ENCODE measurements at regions not wholly inside any gene's neighbourhood (a gene's known extent, or its start where the extent isn't known, plus 50 kb on each side); places are given as distances from the start of the nearest gene placed in this dataset.
"Not testable (repeated sequence)": the region's sequence is repeated elsewhere in the genome, so short reads cannot be mapped to it uniquely, and the experiment has no call there.

DNA sequence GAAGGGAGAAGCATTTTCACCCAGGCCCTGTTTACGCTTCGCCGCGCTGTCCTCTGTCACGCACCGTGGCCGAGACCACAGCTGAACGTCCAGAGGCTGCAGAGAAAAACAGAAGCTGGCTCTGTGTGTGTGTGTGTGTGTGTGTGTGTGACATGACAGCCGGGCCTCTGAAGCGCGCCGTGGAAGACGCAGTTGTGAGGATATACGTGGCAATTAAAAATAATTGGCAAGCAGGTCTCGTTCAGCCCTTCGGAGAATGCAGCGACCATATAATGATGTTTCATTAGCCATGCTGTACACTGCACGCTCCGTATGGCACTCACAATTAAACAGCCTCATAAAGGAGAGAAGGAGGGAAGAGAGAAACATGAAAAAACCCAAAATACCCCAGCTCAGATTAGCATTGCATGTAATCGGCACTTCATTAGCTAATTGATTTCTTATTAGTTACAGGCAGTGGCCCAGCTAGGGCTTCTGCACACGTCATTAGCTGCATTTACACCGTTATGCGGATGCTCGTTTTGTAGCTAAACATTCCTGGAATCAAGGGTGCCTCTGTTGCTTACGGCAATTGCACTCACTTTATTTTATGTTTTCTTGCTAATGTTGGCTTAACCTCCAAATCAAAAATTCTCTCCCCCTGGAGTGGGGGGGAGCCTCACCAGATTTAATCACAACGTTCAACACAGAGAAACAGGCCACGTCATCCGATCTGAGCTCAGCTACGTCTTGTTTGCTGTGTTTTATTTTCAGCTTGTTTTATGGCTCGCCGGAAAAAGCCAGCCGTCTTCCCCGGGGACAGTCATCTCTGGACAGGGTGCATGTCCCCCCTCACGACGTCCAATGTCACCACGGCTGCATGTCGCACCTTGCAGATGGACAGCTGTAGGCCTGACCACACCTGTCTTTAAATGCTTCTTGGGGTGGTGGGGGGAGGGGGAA lies 74.6 kb upstream of the SHOX start:
- DNase-seq: no peak

DNA sequence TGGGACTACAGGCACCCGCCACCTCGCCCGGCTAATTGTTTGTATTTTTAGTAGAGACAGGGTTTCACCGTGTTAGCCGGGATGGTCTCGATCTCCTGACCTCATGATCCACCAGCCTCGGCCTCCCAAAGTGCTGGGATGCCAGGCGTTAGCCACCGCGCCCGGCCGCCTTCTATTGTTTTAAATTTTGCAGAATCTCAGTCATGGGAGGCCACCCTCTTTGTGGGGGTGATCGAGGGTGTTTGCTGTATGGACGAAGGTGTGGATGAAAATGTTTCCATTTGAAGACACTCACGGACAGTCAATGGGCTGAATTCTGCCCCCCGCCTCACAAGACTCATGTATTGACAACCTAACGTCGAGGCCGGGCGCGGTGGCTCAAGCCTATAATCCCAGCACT lies 73.0 kb upstream of the SHOX start:
- not testable (repeated sequence) for DNase-seq

DNA sequence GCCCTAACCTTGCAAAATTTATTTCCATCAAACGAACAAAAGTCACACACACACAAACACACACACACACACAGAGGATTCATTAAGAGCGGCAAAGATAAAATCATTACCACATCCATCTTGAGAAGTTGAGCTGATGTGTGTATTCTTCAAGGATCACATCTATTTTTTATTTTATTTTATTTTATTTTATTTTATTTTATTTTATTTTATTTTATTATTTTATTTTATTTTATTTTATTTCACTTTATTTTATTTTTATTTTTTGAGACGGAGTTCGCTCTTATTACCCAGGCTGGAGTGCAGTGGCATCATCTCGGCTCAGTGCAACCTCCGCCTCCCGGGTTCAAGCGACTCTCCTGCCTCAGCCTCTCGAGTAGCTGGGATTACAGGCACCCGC lies 71.3 kb upstream of the SHOX start:
- not testable (repeated sequence) for DNase-seq

DNA sequence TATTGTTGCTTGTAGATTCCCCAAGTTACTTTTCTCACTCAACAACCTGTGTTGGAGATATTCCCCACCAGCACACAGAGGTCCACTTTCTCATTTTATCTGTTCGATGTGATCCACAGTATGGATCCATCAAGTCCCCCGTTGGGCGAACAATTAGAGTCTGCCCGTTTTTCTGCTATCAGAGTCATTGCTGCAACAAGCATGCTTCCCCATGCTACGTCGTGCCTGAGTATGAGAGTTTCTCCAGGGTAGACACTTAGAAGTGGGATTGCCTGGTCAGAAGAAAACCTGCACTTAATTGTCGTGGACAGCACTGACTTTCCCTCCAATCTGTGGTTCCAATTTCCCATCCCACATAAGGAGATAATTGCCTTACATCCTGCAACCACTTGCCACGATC lies 62.7 kb upstream of the SHOX start:
- no peak for DNase-seq

DNA sequence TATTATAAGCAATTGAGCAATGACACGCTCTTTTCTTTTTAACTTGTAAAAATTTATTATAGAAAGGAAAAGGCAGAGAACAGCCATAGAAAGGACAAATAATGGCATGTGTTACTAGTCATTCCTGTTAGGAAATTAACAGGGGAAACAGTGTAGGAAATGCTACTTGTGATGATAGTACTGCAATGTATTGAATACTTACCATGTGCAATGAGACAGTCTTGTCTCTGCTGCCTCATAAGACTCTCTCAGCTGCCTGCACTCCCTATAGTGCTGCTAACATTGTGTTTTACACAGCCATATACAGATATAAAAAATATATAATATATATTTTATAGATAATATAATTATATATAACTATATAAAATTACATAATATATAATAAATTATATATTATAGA lies 62.3 kb upstream of the SHOX start:
- no peak for DNase-seq

DNA sequence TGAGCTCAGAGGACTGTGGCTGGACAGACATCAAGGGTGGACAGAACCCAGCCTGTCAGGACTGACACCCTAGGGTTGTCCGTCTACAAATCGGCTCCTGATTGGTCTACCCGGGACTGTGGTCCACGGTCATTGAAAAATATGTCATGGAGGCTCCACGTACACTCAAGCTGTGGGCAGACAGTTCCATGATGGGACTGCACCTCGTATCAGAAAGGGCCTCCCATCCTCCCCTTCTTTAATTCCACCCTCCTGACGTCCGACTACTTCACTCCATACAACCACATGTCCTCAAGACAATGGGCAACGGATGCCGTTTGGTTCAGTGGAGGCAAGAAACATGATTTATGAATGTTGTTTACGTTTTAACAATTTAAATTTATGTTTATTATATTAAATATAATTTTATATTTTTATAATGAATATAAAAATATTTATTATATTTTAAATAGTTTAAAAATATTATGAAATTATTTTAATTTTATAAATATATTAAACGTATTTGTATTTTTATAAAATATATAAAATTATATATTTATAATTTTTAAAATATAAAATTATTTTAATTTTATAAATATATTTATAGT lies 58.0 kb upstream of the SHOX start:
- DNase-seq: no peak

DNA sequence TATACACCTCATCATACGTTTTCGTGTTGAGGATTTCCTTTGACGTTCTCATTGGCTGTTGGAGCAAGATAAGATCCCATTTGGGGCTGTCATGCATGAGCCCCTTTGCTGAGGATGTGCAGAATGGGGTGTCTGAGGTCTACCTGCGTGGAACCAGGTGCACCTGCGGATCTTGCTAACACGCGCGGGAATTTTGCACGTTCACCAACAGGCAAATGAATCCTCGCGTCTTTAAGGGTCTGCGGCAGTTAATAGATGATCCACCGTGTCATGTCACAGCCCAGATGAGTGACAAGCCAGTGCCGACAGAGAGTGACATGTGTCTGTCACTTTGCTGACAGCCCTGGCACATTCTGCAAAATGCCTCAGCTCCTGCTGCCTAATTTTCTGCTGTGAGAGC lies 56.3 kb upstream of the SHOX start:
- DNase-seq: peak; percentile 11

DNA sequence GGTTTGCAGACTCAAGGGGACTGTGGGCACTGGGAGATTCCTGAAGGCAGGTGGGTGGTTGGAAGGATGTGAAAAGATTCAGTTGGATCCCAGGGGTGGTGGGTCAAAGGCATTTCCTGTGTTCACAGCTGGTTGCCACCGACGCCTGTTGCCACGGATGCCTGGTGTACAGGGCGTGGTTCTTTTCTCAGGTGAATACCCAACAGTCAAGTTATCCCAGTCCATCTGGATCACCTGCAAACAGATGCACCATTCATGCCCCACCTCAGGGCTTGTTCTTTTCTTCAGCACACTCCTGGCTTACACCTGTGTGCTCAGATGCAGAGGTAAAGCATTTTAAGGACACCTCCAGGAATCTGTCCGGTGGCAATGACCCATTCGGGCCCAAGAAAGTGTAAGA lies 55.8 kb upstream of the SHOX start:
- no peak for DNase-seq

DNA sequence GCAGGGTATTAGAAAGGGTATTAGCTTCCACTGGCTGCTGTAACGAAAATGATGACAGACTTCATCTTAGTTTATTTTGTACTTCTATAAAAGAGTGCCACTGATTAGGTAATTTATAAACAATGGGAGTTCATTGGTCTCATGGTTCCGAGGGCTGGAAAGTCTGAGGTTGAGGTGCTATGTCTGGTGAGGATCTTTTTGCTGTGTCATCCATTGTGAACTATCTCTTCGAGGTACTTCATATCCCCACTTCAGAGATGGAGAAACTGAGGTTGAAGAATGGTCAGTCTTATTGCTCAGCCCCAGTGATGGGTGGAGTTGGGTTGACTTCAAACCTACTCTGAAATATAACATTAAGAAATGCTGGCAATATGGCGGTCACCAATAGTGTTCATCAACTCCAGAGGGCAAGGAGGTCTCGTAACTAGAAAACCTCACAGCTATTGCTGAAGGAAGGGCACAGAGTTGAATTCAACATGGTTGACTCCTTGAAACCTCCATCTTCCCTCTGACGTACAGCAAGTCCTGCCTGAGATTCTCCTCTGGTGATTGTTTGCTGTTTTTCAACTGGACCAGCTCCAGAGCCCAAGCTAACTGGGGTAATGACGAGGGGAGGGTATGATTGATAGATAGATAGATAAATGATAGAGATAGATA lies 53.6 kb upstream of the SHOX start:
- no peak for DNase-seq

DNA sequence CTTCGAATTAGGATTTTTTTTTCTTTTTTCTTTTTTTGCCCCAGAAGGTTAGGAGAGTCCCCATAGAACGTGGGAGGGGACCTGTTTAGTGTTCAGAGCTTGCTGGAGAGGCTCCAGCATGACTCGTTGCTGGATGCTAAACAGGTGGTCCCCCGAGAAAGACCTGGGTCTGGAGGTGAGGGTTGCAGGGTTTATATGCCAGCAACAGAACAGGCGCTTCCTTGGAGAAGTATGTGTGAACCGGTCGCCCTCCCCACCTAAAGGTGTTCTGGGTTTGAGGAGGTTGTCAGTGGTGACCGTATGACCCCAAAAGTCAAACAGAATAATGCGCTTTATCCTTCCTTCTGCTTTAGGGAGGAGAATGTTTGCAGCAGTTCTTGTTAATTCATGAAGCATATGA lies 52.1 kb upstream of the SHOX start:
- no peak for DNase-seq

DNA sequence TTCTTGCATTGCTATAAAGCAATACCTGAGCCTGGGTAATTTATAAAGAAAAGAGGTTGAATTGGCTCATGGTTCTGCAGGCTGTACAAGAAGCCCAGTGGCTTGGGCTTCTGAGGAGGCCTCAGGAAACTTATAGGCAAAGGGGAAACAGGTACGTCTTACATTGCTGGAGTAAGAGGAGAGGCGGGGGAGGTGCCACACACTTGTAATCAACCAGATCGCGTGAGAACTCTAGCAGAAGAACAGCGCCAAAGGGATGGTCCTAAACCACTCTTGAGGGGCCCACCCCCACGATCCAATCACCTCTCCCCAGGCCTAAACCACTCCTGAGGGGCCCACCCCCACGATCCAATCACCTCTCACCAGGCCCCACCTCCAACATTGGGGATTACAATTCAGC lies 50.6 kb upstream of the SHOX start:
- DNase-seq: no peak

All from activated CD4-positive, alpha-beta T cell treated with anti-CD3 and anti-CD28 coated beads, Interleukin-2, Interleukin-6, amounts not matched to agents 100 ng/mL and 50 ng/mL, durations not matched to agents 16 hours and 8 hours (primary cell).